Neural progenitor cell (in vitro differentiated cells): ENCODE measurements at regions not wholly inside any gene's neighbourhood (a gene's known extent, or its start where the extent isn't known, plus 50 kb on each side); places are given as distances from the start of the nearest gene placed in this dataset.

ENCODE experiments used
- DNase-seq: peaks from one replicate; pipeline ENCODE4 v3.0.0-alpha.2; 2016; ENCODE audit warnings: low spot score
- H2AFZ ChIP-seq: fragments of 200-600 bp; sonication (generic); replicated peaks from 2 replicates; pipeline ENCODE4 v1.6.1; 2016; ENCODE audit warnings: antibody characterized with exemption
- H3F3A ChIP-seq: fragments of 200-600 bp; sonication (generic); 2 replicates; pipeline ENCODE4 v1.6.1; 2016; ENCODE audit warnings: antibody characterized with exemption, low read depth
- H3K27ac ChIP-seq: fragments of 200-600 bp; sonication (generic); 2 replicates; pipeline ENCODE4 v1.5.1; 2016; ENCODE audit warnings: mild to moderate bottlenecking
- H3K27me3 ChIP-seq: fragments of 200-600 bp; sonication (generic); 2 replicates; pipeline ENCODE4 v1.6.1; 2016; ENCODE audit warnings: mild to moderate bottlenecking, moderate library complexity
- H3K36me3 ChIP-seq: fragments of 200-600 bp; sonication (generic); 2 replicates; pipeline ENCODE4 v1.5.1; 2016
- H3K4me1 ChIP-seq: fragments of 200-600 bp; sonication (generic); 2 replicates; pipeline ENCODE4 v1.6.1; 2016; ENCODE audit warnings: mixed run types
- H3K4me2 ChIP-seq: fragments of 200-600 bp; sonication (generic); 2 replicates; pipeline ENCODE4 v1.6.1; 2016
- H3K4me3 ChIP-seq: fragments of 200-600 bp; sonication (generic); 2 replicates; pipeline ENCODE4 v1.5.1; 2016
- H3K79me2 ChIP-seq: fragments of 200-600 bp; sonication (generic); 2 replicates; pipeline ENCODE4 v1.6.1; 2016; ENCODE audit warnings: low read depth
- H3K9ac ChIP-seq: fragments of 200-600 bp; sonication (generic); 2 replicates; pipeline ENCODE4 v1.6.1; 2016
- H3K9me3 ChIP-seq: fragments of 200-600 bp; sonication (generic); 2 replicates; pipeline ENCODE4 v1.5.1; 2016; ENCODE audit warnings: low read depth
- H4K20me1 ChIP-seq: fragments of 200-600 bp; sonication (generic); 2 replicates; pipeline ENCODE4 v1.6.1; 2016; ENCODE audit warnings: low read depth
- H3K27ac Mint-ChIP-seq: 3 replicates; pipeline ENCODE4 v1.8.0; 2021; ENCODE audit warnings: mixed read lengths
- H3K27me3 Mint-ChIP-seq: 2 replicates; pipeline ENCODE4 v1.8.0; 2022; ENCODE audit warnings: low read depth, mild to moderate bottlenecking, inconsistent platforms, moderate library complexity, mixed read lengths; ENCODE audit not compliant: insufficient read depth
- H3K36me3 Mint-ChIP-seq: 3 replicates; pipeline ENCODE4 v1.8.0; 2021; ENCODE audit warnings: mixed read lengths
- H3K4me1 Mint-ChIP-seq: 3 replicates; pipeline ENCODE4 v1.8.0; 2021; ENCODE audit warnings: mixed read lengths
- H3K4me3 Mint-ChIP-seq: 3 replicates; pipeline ENCODE4 v1.8.0; 2021; ENCODE audit warnings: mild to moderate bottlenecking, moderate library complexity, mixed read lengths
- H3K9me3 Mint-ChIP-seq: 3 replicates; pipeline ENCODE4 v1.8.0; 2020; ENCODE audit warnings: mixed read lengths
- EZH2 ChIP-seq: fragments of 200-600 bp; sonication (generic); IDR thresholded peaks from 2 replicates; pipeline ENCODE4 v1.6.1; 2017; ENCODE audit warnings: antibody characterized with exemption, mild to moderate bottlenecking, moderate library complexity
- EZH2phosphoT487 ChIP-seq: fragments of 200-600 bp; sonication (generic); IDR thresholded peaks from 2 replicates; pipeline ENCODE4 v1.6.1; 2017; ENCODE audit warnings: antibody characterized with exemption
- TF ChIP-seq, protein P1 (sequence below): fragments of 200-600 bp; sonication (generic); IDR thresholded peaks from 2 replicates; pipeline ENCODE4 v1.5.1; 2017; ENCODE audit warnings: antibody characterized with exemption, mild to moderate bottlenecking

DNA sequence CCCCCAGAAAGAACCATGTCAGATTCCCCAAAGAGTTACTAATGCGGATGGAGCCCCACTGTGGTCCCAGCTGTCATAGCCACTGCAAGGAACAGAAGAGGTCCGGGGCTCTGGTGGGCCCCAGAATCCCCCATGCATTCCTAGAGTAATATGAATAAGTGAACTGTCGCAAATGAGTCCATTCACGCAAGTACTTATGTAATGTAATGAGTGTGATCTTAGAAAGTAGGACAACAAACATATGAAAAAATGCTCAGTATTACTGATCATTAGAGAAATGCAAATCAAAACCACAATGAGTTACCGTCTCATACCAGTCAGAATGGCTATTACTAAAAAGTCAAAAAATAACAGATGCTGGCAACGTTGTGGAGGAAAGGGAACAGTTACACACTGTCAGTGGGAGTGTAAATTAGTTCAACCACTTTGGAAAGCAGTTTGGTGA lies 141.5 kb upstream of the RBPJ start:
- H3K27ac Mint-ChIP-seq, result no peak overlapping the region
- H3K9me3 Mint-ChIP-seq, result no peaks in the 10 kb centered on the region
- peaks cover 2% of the 10 kb centered on the region for H3K27me3 Mint-ChIP-seq

DNA sequence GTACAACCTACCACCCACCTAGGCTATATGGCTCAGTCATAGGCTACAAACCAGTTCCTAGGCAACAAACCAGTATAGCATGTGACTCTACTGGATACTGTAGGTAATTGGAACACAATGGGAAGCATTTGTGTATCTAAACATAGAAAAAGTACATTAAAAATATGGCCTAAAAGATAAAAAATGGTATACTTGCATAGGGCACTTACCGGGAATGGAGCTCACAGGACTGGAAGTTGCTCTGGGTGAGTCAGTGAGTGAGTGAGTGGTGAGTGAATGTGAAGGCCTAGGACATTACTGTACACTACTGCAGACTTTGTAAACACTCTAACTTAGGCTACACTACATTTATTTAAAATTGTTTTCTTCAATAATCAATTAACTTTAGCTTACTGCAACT lies 139.2 kb upstream of the RBPJ start:
- Mint-ChIP-seq H3K27me3 (peaks cover 2% of the 10 kb centered on the region), H3K4me3 (no peak overlapping the region), H3K27ac (no peak overlapping the region), H3K4me1 (no peaks in the 10 kb centered on the region), H3K36me3 (no peaks in the 10 kb centered on the region), H3K9me3 (no peaks in the 10 kb centered on the region)
- Histone ChIP-seq H3K36me3 (no peaks in the 10 kb centered on the region), H3F3A (no peaks in the 10 kb centered on the region), H3K27me3 (no peaks in the 10 kb centered on the region), H3K4me1 (no peaks in the 10 kb centered on the region), H3K4me2 (no peak overlapping the region), H3K79me2 (no peaks in the 10 kb centered on the region), H2AFZ (no peak overlapping the region), H3K4me3 (no peak overlapping the region), H3K9ac (no peak overlapping the region), H3K9me3 (no peaks in the 10 kb centered on the region), H3K27ac (no peak overlapping the region), H4K20me1 (no peaks in the 10 kb centered on the region)
- TF ChIP-seq EZH2 (no peak), EZH2phosphoT487 (no peak)
- TF ChIP-seq, protein P1, sequence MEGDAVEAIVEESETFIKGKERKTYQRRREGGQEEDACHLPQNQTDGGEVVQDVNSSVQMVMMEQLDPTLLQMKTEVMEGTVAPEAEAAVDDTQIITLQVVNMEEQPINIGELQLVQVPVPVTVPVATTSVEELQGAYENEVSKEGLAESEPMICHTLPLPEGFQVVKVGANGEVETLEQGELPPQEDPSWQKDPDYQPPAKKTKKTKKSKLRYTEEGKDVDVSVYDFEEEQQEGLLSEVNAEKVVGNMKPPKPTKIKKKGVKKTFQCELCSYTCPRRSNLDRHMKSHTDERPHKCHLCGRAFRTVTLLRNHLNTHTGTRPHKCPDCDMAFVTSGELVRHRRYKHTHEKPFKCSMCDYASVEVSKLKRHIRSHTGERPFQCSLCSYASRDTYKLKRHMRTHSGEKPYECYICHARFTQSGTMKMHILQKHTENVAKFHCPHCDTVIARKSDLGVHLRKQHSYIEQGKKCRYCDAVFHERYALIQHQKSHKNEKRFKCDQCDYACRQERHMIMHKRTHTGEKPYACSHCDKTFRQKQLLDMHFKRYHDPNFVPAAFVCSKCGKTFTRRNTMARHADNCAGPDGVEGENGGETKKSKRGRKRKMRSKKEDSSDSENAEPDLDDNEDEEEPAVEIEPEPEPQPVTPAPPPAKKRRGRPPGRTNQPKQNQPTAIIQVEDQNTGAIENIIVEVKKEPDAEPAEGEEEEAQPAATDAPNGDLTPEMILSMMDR, result no peak
- no peak for DNase-seq

More for the DNA sequence above, 141.5 kb upstream of the RBPJ start:
- no peaks in the 10 kb centered on the region for H3K36me3 Mint-ChIP-seq
- no peak for TF ChIP-seq EZH2
- TF ChIP-seq EZH2phosphoT487, result no peak
- TF ChIP-seq, protein P1, result no peak
- Histone ChIP-seq H3K27ac (no peak overlapping the region), H3K9me3 (no peaks in the 10 kb centered on the region), H3K36me3 (no peaks in the 10 kb centered on the region), H3K4me3 (no peak overlapping the region), H3K79me2 (no peaks in the 10 kb centered on the region), H4K20me1 (no peaks in the 10 kb centered on the region), H3K4me1 (no peaks in the 10 kb centered on the region), H3K27me3 (no peaks in the 10 kb centered on the region), H2AFZ (no peak overlapping the region), H3K9ac (no peak overlapping the region), H3K4me2 (no peak overlapping the region), H3F3A (no peaks in the 10 kb centered on the region)
- no peak for DNase-seq
- no peaks in the 10 kb centered on the region for H3K4me1 Mint-ChIP-seq
- H3K4me3 Mint-ChIP-seq, result no peak overlapping the region

DNA sequence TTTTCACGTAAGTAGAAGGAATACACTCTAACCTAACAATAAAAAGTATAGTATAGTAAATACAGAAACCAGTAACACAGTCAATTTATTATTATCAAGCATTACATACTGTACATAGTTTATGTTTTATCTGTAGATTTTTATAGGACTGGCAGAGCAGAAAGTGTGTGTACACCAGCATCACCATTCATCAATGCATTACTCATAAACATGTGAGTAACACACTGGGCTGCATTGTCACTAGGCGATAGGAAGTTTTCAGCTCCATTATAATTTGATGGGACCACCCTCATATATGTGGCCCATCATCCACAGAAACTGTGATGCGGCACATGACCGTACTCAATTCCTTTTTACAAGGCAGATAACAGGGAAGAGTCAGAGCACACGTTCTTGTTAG lies 137.8 kb upstream of the RBPJ start:
- no peaks in the 10 kb centered on the region for H3F3A ChIP-seq
- no peak overlapping the region for H2AFZ ChIP-seq
- no peaks in the 10 kb centered on the region for H3K4me1 ChIP-seq
- H3K4me3 Mint-ChIP-seq, result no peak overlapping the region
- H3K4me2 ChIP-seq, result no peak overlapping the region
- no peaks in the 10 kb centered on the region for H4K20me1 ChIP-seq
- H3K9me3 Mint-ChIP-seq, result no peaks in the 10 kb centered on the region
- H3K36me3 ChIP-seq, result no peaks in the 10 kb centered on the region
- H3K9ac ChIP-seq, result no peak overlapping the region
- peaks cover 2% of the 10 kb centered on the region for H3K27me3 Mint-ChIP-seq
- DNase-seq, result no peak
- H3K4me3 ChIP-seq, result no peak overlapping the region
- no peak for TF ChIP-seq EZH2phosphoT487
- H3K27ac Mint-ChIP-seq, result no peak overlapping the region
- H3K27me3 ChIP-seq, result no peaks in the 10 kb centered on the region
- no peak overlapping the region for H3K27ac ChIP-seq
- no peaks in the 10 kb centered on the region for H3K9me3 ChIP-seq
- no peaks in the 10 kb centered on the region for H3K4me1 Mint-ChIP-seq
- H3K36me3 Mint-ChIP-seq, result no peaks in the 10 kb centered on the region
- no peaks in the 10 kb centered on the region for H3K79me2 ChIP-seq

DNA sequence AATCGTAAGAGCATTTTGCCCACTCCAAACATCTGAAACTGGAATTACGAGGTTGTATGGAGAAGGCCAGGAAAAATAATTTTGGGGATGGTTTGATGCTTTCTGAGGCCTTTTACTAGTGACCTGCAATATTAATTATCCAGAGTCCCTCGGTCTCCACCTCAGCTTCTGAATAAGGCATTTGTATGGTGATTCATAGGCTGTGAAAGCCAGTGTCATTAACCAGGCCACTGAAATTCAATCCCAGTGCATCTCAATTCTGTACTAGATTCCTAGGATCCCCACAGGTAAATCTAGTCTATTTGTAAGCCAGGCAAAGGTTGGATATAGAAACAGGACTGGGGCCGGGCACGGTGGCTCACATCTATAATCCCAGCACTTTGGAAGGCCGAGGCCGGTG lies 135.4 kb upstream of the RBPJ start:
- H3K27me3 ChIP-seq, result no peaks in the 10 kb centered on the region
- H3K36me3 Mint-ChIP-seq, result no peaks in the 10 kb centered on the region
- no peak for DNase-seq
- H3K4me3 Mint-ChIP-seq, result no peak overlapping the region
- H3K4me3 ChIP-seq, result no peak overlapping the region
- TF ChIP-seq EZH2, result no peak
- TF ChIP-seq EZH2phosphoT487, result no peak
- TF ChIP-seq, protein P1, result no peak
- no peak overlapping the region for H3K9ac ChIP-seq
- no peak overlapping the region for H2AFZ ChIP-seq
- no peak overlapping the region for H3K27ac Mint-ChIP-seq
- no peaks in the 10 kb centered on the region for H3K9me3 ChIP-seq
- no peaks in the 10 kb centered on the region for H4K20me1 ChIP-seq
- H3K27me3 Mint-ChIP-seq, result no peaks in the 10 kb centered on the region
- H3K36me3 ChIP-seq, result no peaks in the 10 kb centered on the region
- H3K4me1 Mint-ChIP-seq, result no peaks in the 10 kb centered on the region
- no peaks in the 10 kb centered on the region for H3F3A ChIP-seq
- no peak overlapping the region for H3K27ac ChIP-seq
- H3K9me3 Mint-ChIP-seq, result no peaks in the 10 kb centered on the region
- H3K4me2 ChIP-seq, result no peak overlapping the region
- H3K79me2 ChIP-seq, result no peaks in the 10 kb centered on the region
- no peaks in the 10 kb centered on the region for H3K4me1 ChIP-seq
